ENCODE measurements at regions not wholly inside any gene's neighbourhood (a gene's known extent, or its start where the extent isn't known, plus 50 kb on each side); places are given as distances from the start of the nearest gene placed in this dataset.

GRCh38 chr4:55270481-55270880 lies 75.6 kb upstream of the SRD5A3 start:
- no peak for TF ChIP-seq EZH2 (IDR thresholded peaks at IDR 0.05; ENCODE audit: borderline replicate concordance, low read depth, low read length, severe bottlenecking)
- no peak for TF ChIP-seq CTCF (IDR thresholded peaks at IDR 0.05; ENCODE audit: borderline replicate concordance, extremely low read depth, low read length, poor library complexity, severe bottlenecking)
